ENCODE measurements at regions not wholly inside any gene's neighbourhood (a gene's known extent, or its start where the extent isn't known, plus 50 kb on each side); places are given as distances from the start of the nearest gene placed in this dataset.

- no peaks in the 10 kb centered on the region for H3K36me3 ChIP-seq (ENCODE audit: control insufficient read depth in 1 of 2, insufficient read depth in 2 of 2, low read length in 2 of 2)
- no peak overlapping the region for H3K9ac ChIP-seq (ENCODE audit: low read length)
- no peaks in the 10 kb centered on the region for H3K79me2 ChIP-seq (ENCODE audit: insufficient read depth, low read length)
- no peak overlapping the region for H2AFZ ChIP-seq (ENCODE audit: low read depth, low read length, poor library complexity, severe bottlenecking)
- no TSS peak for BruUV-seq (replicated peaks)
- ATAC-seq (no peak), DNase-seq (ENCODE audit: low read depth, low spot score) (no peak)
- H3K27ac ChIP-seq (ENCODE audit: low read depth, low read length): no peak overlapping the region
- no peak overlapping the region for H3K4me2 ChIP-seq (ENCODE audit: low read length)
- no peak overlapping the region for H3K4me3 ChIP-seq (replicated peaks in 1 of 2; ENCODE audit: low read depth in 1 of 2, low read length in 2 of 2)
- intact Hi-C loops (cut with micrococcal nuclease): no loop called here
- ChIA-PET CTCF (no interaction called here), RAD21 (ENCODE audit: low non-redundant PET in 1 of 2, low total read pairs in 2 of 2, uncharacterized antibody in 2 of 2, unreplicated experiment in 2 of 2) (no interaction called here), POLR2A (no interaction called here)
- H4K20me1 ChIP-seq (ENCODE audit: insufficient read depth): no peaks in the 10 kb centered on the region
- H3K9me3 ChIP-seq (ENCODE audit: control insufficient read depth in 1 of 2, insufficient read depth in 1 of 2, low read depth in 1 of 2, low read length in 2 of 2): no peaks in the 10 kb centered on the region
- no peak for TF ChIP-seq RAD21 (IDR thresholded peaks at IDR 0.05; ENCODE audit: low read depth)
- TF ChIP-seq ZFX (IDR thresholded peaks at IDR 0.05): no peak
- no peak for TF ChIP-seq SIN3A (IDR thresholded peaks at IDR 0.05; ENCODE audit: low read depth)
- TF ChIP-seq ELF1 (IDR thresholded peaks at IDR 0.05; ENCODE audit: borderline replicate concordance, low read depth): no peak
- no peak for TF ChIP-seq EZH2phosphoT487 (IDR thresholded peaks at IDR 0.05; ENCODE audit: borderline replicate concordance)
- no peak for TF ChIP-seq SP1 (IDR thresholded peaks at IDR 0.05; ENCODE audit: low read depth)
- TF ChIP-seq ZNF274 (IDR thresholded peaks at IDR 0.05; ENCODE audit: low read depth, low read length): no peak
- no peaks in the 10 kb centered on the region for H3K27me3 ChIP-seq (ENCODE audit: insufficient read depth, low read length)
- H3K4me1 ChIP-seq (ENCODE audit: control insufficient read depth in 1 of 2, insufficient read depth in 2 of 2, low read length in 2 of 2): peaks cover 13 to 29% of the 10 kb centered on the region in 2 experiments
- H3K9me2 ChIP-seq (ENCODE audit: insufficient read depth): no peaks in the 10 kb centered on the region
Measured at GRCh38 chr1:109828756-109829505, 65.2 kb upstream of the EPS8L3 start.

GRCh38 chr1:109827986-109828385 is 64.3 kb upstream of the EPS8L3 start:
- RAD21 ChIA-PET (ENCODE audit: low non-redundant PET in 1 of 2, low total read pairs in 2 of 2, uncharacterized antibody in 2 of 2, unreplicated experiment in 2 of 2): no interaction called here
- no TSS peak for BruUV-seq (replicated peaks)
- POLR2A ChIA-PET: no interaction called here
- Histone ChIP-seq H2AFZ (ENCODE audit: low read depth, low read length, poor library complexity, severe bottlenecking) (no peak overlapping the region), H3K36me3 (ENCODE audit: control insufficient read depth in 1 of 2, insufficient read depth in 2 of 2, low read length in 2 of 2) (no peaks in the 10 kb centered on the region), H3K4me3 (replicated peaks in 1 of 2; ENCODE audit: low read depth in 1 of 2, low read length in 2 of 2) (no peak overlapping the region), H4K20me1 (ENCODE audit: insufficient read depth) (no peaks in the 10 kb centered on the region), H3K4me1 (ENCODE audit: control insufficient read depth in 1 of 2, insufficient read depth in 2 of 2, low read length in 2 of 2) (peaks cover 19 to 38% of the 10 kb centered on the region in 2 experiments), H3K27me3 (ENCODE audit: insufficient read depth, low read length) (no peaks in the 10 kb centered on the region), H3K9ac (ENCODE audit: low read length) (no peak overlapping the region), H3K79me2 (ENCODE audit: insufficient read depth, low read length) (no peaks in the 10 kb centered on the region), H3K4me2 (ENCODE audit: low read length) (peak overlapping the region; percentile 66), H3K9me2 (ENCODE audit: insufficient read depth) (no peaks in the 10 kb centered on the region), H3K9me3 (ENCODE audit: control insufficient read depth in 1 of 2, insufficient read depth in 1 of 2, low read depth in 1 of 2, low read length in 2 of 2) (no peaks in the 10 kb centered on the region), H3K27ac (ENCODE audit: low read depth, low read length) (no peak overlapping the region)
- intact Hi-C loops (cut with micrococcal nuclease): no loop called here
- no peak for ATAC-seq
- CTCF ChIA-PET: no interaction called here
- no peak for DNase-seq (ENCODE audit: low read depth, low spot score)
- TF ChIP-seq CEBPB (IDR thresholded peaks at IDR 0.05; ENCODE audit: low read depth) (no peak), EZH2phosphoT487 (IDR thresholded peaks at IDR 0.05; ENCODE audit: borderline replicate concordance) (no peak), POLR2AphosphoS5 (IDR thresholded peaks at IDR 0.05; ENCODE audit: low read depth, low read length) (no peak), REST (IDR thresholded peaks at IDR 0.05; ENCODE audit: low read depth) (no peak), MAX (IDR thresholded peaks at IDR 0.05) (no peak), ZBTB33 (IDR thresholded peaks at IDR 0.05; ENCODE audit: extremely low read depth, insufficient replicate concordance, low read length) (no peak), POLR2A (IDR thresholded peaks at IDR 0.05; ENCODE audit: borderline replicate concordance, extremely low read depth, insufficient read depth, insufficient read length) (no peak), SP1 (IDR thresholded peaks at IDR 0.05; ENCODE audit: low read depth) (no peak), FOSL1 (IDR thresholded peaks at IDR 0.05; ENCODE audit: low read depth) (no peak), SIN3A (IDR thresholded peaks at IDR 0.05; ENCODE audit: low read depth) (no peak)

Data from HCT116 (cell line).